ENCODE measurements at regions not wholly inside any gene's neighbourhood (a gene's known extent, or its start where the extent isn't known, plus 50 kb on each side); places are given as distances from the start of the nearest gene placed in this dataset.

DNA sequence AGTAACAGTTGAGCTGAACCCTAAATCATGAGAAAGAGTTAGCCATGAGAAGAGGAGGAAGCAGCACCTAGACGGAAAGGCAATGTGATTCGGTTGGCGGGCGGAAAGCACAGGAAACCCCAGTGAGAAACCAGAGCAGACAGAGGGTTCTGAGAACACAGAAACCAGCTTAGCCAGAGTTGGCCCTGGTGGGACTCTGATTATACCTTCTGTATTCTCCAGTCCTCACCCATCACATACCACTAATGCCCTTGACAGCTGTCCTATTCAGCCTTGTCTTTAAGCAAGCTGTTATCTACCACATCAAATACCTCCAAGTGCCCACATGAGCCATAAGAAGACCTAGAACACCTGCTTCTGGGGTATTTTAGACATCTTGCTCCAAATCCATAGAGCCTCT is 58.9 kb upstream of the LRRC1 start:
- Histone ChIP-seq H3K56ac (replicated peaks; ENCODE audit: insufficient read length, low read depth, low read length) (no peak overlapping the region), H2BK12ac (ENCODE audit: low read depth, low read length) (no peak overlapping the region), H2BK20ac (ENCODE audit: low read length) (no peak overlapping the region; the same call in 1 of the 2 replicates), H4K5ac (ENCODE audit: insufficient read length, low read depth, low read length) (no peak overlapping the region), H3K23me2 (ENCODE audit: low read depth, low read length) (no peaks in the 10 kb centered on the region), H3K18ac (ENCODE audit: extremely low read depth, low read length) (no peak overlapping the region), H3K79me1 (ENCODE audit: low read depth, low read length) (no peaks in the 10 kb centered on the region), H2BK5ac (ENCODE audit: low read depth, low read length) (no peak overlapping the region), H3K14ac (ENCODE audit: insufficient read length) (no peak overlapping the region), H4K91ac (replicated peaks; ENCODE audit: insufficient read length, low read length) (no peak overlapping the region), H3K4me1 (replicated peaks in 1 of 4; ENCODE audit: control insufficient read depth in 3 of 4, insufficient read depth in 4 of 4, low read length in 3 of 4) (no peaks in the 10 kb centered on the region; a peak in 1 of 7 replicates), H2AK5ac (ENCODE audit: low read depth, low read length) (no peak overlapping the region), H3K4me2 (ENCODE audit: insufficient read depth in 1 of 2, low read depth in 2 of 2, low read length in 2 of 2) (no peak overlapping the region), H3K9me3 (ENCODE audit: insufficient read depth in 2 of 2, low read depth in 1 of 2, low read length in 1 of 2) (no peaks in the 10 kb centered on the region), H3K27ac (ENCODE audit: low read depth, low read length) (no peak overlapping the region), H4K20me1 (replicated peaks in 1 of 2; ENCODE audit: control insufficient read depth in 1 of 2, insufficient read depth in 2 of 2, low read length in 2 of 2) (no peaks in the 10 kb centered on the region), H2BK15ac (ENCODE audit: low read length) (no peak overlapping the region), H3K4ac (replicated peaks; ENCODE audit: insufficient read length, low read depth, low read length) (no peak overlapping the region), H2BK120ac (replicated peaks; ENCODE audit: low read depth, low read length) (no peak overlapping the region), H3K79me2 (ENCODE audit: control insufficient read depth in 1 of 2, insufficient read depth in 2 of 2, low read length in 2 of 2) (no peaks in the 10 kb centered on the region), H3K23ac (ENCODE audit: insufficient read length) (no peak overlapping the region), H2AFZ (ENCODE audit: low read length) (no peak overlapping the region), H3K4me3 (ENCODE audit: extremely low read depth in 1 of 4, insufficient read depth in 2 of 4, low read depth in 3 of 4, low read length in 4 of 4) (no peak overlapping the region), H3K36me3 (ENCODE audit: control insufficient read depth in 2 of 4, insufficient read depth in 4 of 4, low read length in 3 of 4) (no peaks in the 10 kb centered on the region), H4K8ac (ENCODE audit: extremely low read depth, insufficient read depth, low read length) (no peak overlapping the region), H3K27me3 (replicated peaks in 1 of 4; ENCODE audit: control insufficient read depth in 3 of 4, extremely low read depth in 1 of 4, insufficient read depth in 3 of 4, low read length in 3 of 4) (no peaks in the 10 kb centered on the region), H3K9ac (replicated peaks in 1 of 4; ENCODE audit: extremely low read depth in 1 of 4, low read depth in 3 of 4, low read length in 3 of 4) (no peak overlapping the region)
- 94% methylated on average over 4 of the region's 4 CpGs; no CpG with 5 or more reads in 1 of the 2 experiments for WGBS, 2 experiments (ENCODE audit: extremely low coverage in 1 of 2, insufficient coverage in 1 of 2, insufficient read length in 1 of 2, insufficient replicate concordance in 2 of 2, low coverage in 1 of 2, low lambda C conversion rate in 2 of 2, missing lambda C conversion rate in 1 of 2)
- ChIA-PET CTCF (ENCODE audit: partially characterized antibody) (interaction anchor here (0.6 to 4.3 kb wide), 23 partner anchors 9 to 243 kb away, joined by 3 to 27 read pairs (median 6); no protein-coding TSS in a partner anchor), POLR2A (ENCODE audit: partially characterized antibody) (no interaction called here)
- no peak for TF ChIP-seq SP1 (IDR thresholded peaks at IDR 0.05; ENCODE audit: low read depth, low read length)
- TF ChIP-seq JUND (IDR thresholded peaks at IDR 0.05; ENCODE audit: low read length) = no peak
- TF ChIP-seq NRF1 (IDR thresholded peaks at IDR 0.05; ENCODE audit: low read depth, low read length) = no peak
- no peak for TF ChIP-seq CBX8 (IDR thresholded peaks at IDR 0.05; ENCODE audit: borderline replicate concordance, low read depth, low read length)
- no peak for TF ChIP-seq PHF8 (conservative IDR thresholded peaks at IDR 0.05; ENCODE audit: low read depth, low read length)
- no peak for TF ChIP-seq POLR2A (IDR thresholded peaks at IDR 0.05; ENCODE audit: control extremely low read depth in 1 of 2, low read depth in 2 of 2, low read length in 2 of 2)
- TF ChIP-seq CREB1 (IDR thresholded peaks at IDR 0.05) = no peak
- no peak for TF ChIP-seq SP4 (IDR thresholded peaks at IDR 0.05; ENCODE audit: low read length)
- TF ChIP-seq YY1 (IDR thresholded peaks at IDR 0.05; ENCODE audit: low read depth, low read length) = no peak
- TF ChIP-seq GABPA (IDR thresholded peaks at IDR 0.05; ENCODE audit: borderline replicate concordance, insufficient read depth, low read length) = no peak
- TF ChIP-seq CBX5 (IDR thresholded peaks at IDR 0.05; ENCODE audit: low read depth, low read length) = no peak
- TF ChIP-seq EZH2 (IDR thresholded peaks at IDR 0.05; ENCODE audit: low read depth, low read length, severe bottlenecking) = no peak
- TF ChIP-seq POU5F1 (IDR thresholded peaks at IDR 0.05; ENCODE audit: low read depth, low read length) = no peak
- no peak for TF ChIP-seq KDM5A (IDR thresholded peaks at IDR 0.05; ENCODE audit: low read length)
- FAIRE-seq = no peak
- no peak for DNase-seq (ENCODE audit: low read depth in 1 of 2, low spot score in 2 of 2)
